Thoracic aorta (tissue), 2 donors: ENCODE measurements at regions not wholly inside any gene's neighbourhood (a gene's known extent, or its start where the extent isn't known, plus 50 kb on each side); places are given as distances from the start of the nearest gene placed in this dataset.

ENCODE experiments used
- ATAC-seq: fragments of 150-250 bp; one replicate; pipeline ENCODE4 v1.8.0; 2017; ENCODE audit warnings: low read depth; ENCODE audit not compliant: insufficient number of reproducible peaks, low FRiP score
- DNase-seq: peaks from one replicate; pipeline ENCODE4 v3.0.0-alpha.2; 2020; ENCODE audit warnings: low spot score
- H3K27ac ChIP-seq, 2 donors: fragments of 200-600 bp; sonication (generic); 1 replicate in 1 of 2; 2 replicates in 1 of 2; pipeline ENCODE4 v1.5.1; 2016; ENCODE audit warnings: mild to moderate bottlenecking in 2 of 2, moderate library complexity in 2 of 2
- H3K27me3 ChIP-seq: fragments of 200-600 bp; sonication (generic); replicated peaks from 2 replicates; pipeline ENCODE4 v1.6.0; 2016; ENCODE audit warnings: mild to moderate bottlenecking; ENCODE audit not compliant: insufficient read depth
- H3K36me3 ChIP-seq: fragments of 200-600 bp; sonication (generic); one replicate; pipeline ENCODE4 v1.5.1; 2016
- H3K4me1 ChIP-seq, 2 donors: fragments of 200-600 bp; sonication (generic); 1 replicate in 1 of 2; 2 replicates in 1 of 2; pipeline versions ENCODE4 v1.5.1 to v1.6.0; 2016; ENCODE audit warnings: low read depth in 2 of 2, mild to moderate bottlenecking in 1 of 2; ENCODE audit not compliant: control insufficient read depth in 1 of 2
- H3K4me3 ChIP-seq: fragments of 200-600 bp; sonication (generic); 2 replicates; pipeline ENCODE4 v1.5.1; 2016; ENCODE audit warnings: mild to moderate bottlenecking
- H3K9me3 ChIP-seq: fragments of 200-600 bp; sonication (generic); 2 replicates; pipeline ENCODE4 v1.5.1; 2016
- CTCF ChIP-seq: fragments of 200-600 bp; sonication (generic); IDR thresholded peaks from one replicate; pipeline ENCODE4 v1.5.1; 2019; ENCODE audit warnings: antibody characterized with exemption

DNA sequence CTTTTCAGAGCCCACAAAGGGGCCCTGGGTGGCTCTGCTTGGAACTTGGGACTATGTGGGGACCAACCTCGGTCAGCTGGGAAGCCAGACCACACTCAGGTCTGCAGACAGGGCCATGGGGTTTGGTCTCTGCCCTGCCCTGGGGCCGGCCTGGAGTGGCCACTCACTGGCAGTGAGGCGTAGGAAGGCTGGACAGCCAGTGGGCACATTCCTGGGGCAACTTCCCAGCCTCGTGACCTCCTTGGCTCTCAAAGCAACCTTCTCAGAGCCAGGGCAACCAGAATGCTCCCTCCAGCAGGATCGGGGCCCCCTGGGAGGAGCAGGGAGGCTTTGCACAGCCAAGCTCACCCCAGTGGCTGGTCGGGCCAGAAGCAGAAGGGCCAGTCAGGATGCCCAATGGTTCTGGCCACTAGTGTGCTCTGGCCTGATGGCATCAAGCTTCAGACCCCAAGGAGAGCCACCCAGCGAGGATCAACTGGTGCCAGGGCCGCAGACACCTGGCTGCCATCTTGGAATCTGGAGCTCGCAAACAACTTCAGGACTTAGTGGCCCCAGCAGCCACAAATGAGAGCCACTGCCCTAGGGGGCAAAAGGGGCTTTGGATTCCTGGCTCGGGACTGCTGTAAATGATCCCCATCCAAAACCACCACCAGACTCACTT, 87.1 kb downstream of the MYEOV start:
- H3K9me3 ChIP-seq: no peaks in the 10 kb centered on the region
- TF ChIP-seq CTCF: no peak
- ATAC-seq: no peak
- H3K36me3 ChIP-seq: no peaks in the 10 kb centered on the region
- no peak overlapping the region for H3K27ac ChIP-seq
- DNase-seq: no peak
- no peaks in the 10 kb centered on the region for H3K27me3 ChIP-seq
- H3K4me1 ChIP-seq: peaks cover 0 to 4% of the 10 kb centered on the region in 2 donors
- no peak overlapping the region for H3K4me3 ChIP-seq

DNA sequence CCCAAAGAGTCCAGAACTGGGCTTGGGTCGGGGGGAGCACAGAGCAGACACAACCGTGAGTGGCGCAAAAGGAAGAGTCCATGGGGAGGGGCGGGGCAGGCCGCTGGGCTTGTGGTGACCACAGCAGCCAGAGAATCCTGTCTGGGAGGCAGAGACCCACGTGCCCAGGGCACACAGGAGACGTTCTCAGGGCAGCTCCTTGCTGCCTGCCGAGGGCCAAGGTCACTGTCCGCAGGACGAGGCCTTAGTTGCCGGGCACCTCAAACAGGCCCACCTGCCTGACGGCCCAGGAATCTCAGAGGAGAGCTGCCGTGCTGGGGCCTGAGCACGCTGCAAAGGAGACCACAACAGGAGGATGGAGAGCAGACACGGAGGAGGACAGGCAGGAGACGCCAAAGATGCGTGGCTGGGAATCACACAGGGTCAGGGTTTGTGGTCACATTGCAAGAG, 87.8 kb downstream of the MYEOV start:
- no peak for DNase-seq
- TF ChIP-seq CTCF: no peak
- no peaks in the 10 kb centered on the region for H3K27me3 ChIP-seq
- peaks cover 0 to 4% of the 10 kb centered on the region in 2 donors for H3K4me1 ChIP-seq
- H3K9me3 ChIP-seq: no peaks in the 10 kb centered on the region
- no peak for ATAC-seq
- no peak overlapping the region for H3K27ac ChIP-seq
- no peak overlapping the region for H3K4me3 ChIP-seq
- no peaks in the 10 kb centered on the region for H3K36me3 ChIP-seq

- no peak for DNase-seq
- H3K27ac ChIP-seq: no peak overlapping the region
- H3K4me1 ChIP-seq: no peaks in the 10 kb centered on the region
- no peak for TF ChIP-seq CTCF
- no peaks in the 10 kb centered on the region for H3K36me3 ChIP-seq
- H3K9me3 ChIP-seq: no peaks in the 10 kb centered on the region
- no peaks in the 10 kb centered on the region for H3K27me3 ChIP-seq
- H3K4me3 ChIP-seq: no peak overlapping the region
- ATAC-seq: no peak
These were observed 88.5 kb downstream of the MYEOV start for GRCh38 chr11:69382131-69383128.

- no peak overlapping the region for H3K27ac ChIP-seq
- no peaks in the 10 kb centered on the region for H3K9me3 ChIP-seq
- no peaks in the 10 kb centered on the region for H3K36me3 ChIP-seq
- DNase-seq (no peak), ATAC-seq (no peak)
- no peaks in the 10 kb centered on the region for H3K4me1 ChIP-seq
- TF ChIP-seq CTCF: no peak
- H3K27me3 ChIP-seq: no peaks in the 10 kb centered on the region
- no peak overlapping the region for H3K4me3 ChIP-seq
These were observed 89.7 kb downstream of the MYEOV start for GRCh38 chr11:69383372-69384250.
